T-cell (primary cell): ENCODE measurements at regions not wholly inside any gene's neighbourhood (a gene's known extent, or its start where the extent isn't known, plus 50 kb on each side); places are given as distances from the start of the nearest gene placed in this dataset.

Experiments used
- ATAC-seq, 4 experiments: fragments of 200-7000 bp in 3 of 4; fragments of 150-1000 bp in 1 of 4; cut with Tn5 transposase; replicated peaks in 1 of 4; 1 replicate in 3 of 4; 2 replicates in 1 of 4; pipeline ENCODE4 v1.10.0; 2021; ENCODE audit warnings: moderate library complexity in 3 of 4, mild to moderate bottlenecking in 2 of 4, moderate number of reproducible peaks in 1 of 4
- CTCF ChIA-PET, 2 donors: fragments of 300-600 bp; sonication (Branson Sonifier 250); formaldehyde crosslinking; loops; one replicate each; lab custom pipeline; 2022; ENCODE audit warnings: antibody characterized with exemption in 2 of 2; lab: Charles Lee
- POLR2A ChIA-PET, 2 donors: fragments of 300-600 bp; sonication (Branson Sonifier 250); formaldehyde crosslinking; loops; one replicate each; lab custom pipeline; 2022; ENCODE audit warnings: antibody characterized with exemption in 2 of 2; lab: Charles Lee
- DNase-seq, 35 experiments: peaks; one replicate each; pipeline versions ENCODE4 v3.0.0 to v3.0.0-alpha.2; 2013 to 2023
- H3K27ac ChIP-seq: one replicate; pipeline ENCODE4 v1.5.1; 2013; ENCODE audit warnings: low read length
- H3K27me3 ChIP-seq, 2 experiments: replicated peaks in 1 of 2; 1 replicate in 1 of 2; 2 replicates in 1 of 2; pipeline versions ENCODE4 v1.6.1 to v1.7.0; 2013; ENCODE audit warnings: low read length in 1 of 2, mixed read lengths in 1 of 2; ENCODE audit not compliant: control insufficient read depth in 2 of 2, insufficient read depth in 2 of 2; ENCODE audit errors: extremely low read depth in 1 of 2
- H3K36me3 ChIP-seq, 2 donors: 1 replicate in 1 of 2; 2 replicates in 1 of 2; pipeline versions ENCODE4 v1.6.1 to v1.7.0; 2013; ENCODE audit warnings: low read length in 1 of 2; ENCODE audit not compliant: control insufficient read depth in 2 of 2, insufficient read depth in 1 of 2; ENCODE audit errors: extremely low read depth in 1 of 2
- H3K4me1 ChIP-seq, 2 experiments: 1 replicate in 1 of 2; 2 replicates in 1 of 2; pipeline versions ENCODE4 v1.6.1 to v1.7.0; 2013; ENCODE audit warnings: low read length in 2 of 2, mixed read lengths in 1 of 2; ENCODE audit not compliant: insufficient read depth in 2 of 2, control insufficient read depth in 1 of 2; ENCODE audit errors: extremely low read depth in 1 of 2
- H3K4me3 ChIP-seq, 2 donors: 1 replicate in 1 of 2; 2 replicates in 1 of 2; pipeline versions ENCODE4 v1.5.1 to v1.7.0; 2013; ENCODE audit warnings: mild to moderate bottlenecking in 2 of 2, low read length in 1 of 2, moderate library complexity in 1 of 2; ENCODE audit not compliant: control insufficient read depth in 1 of 2; ENCODE audit errors: extremely low read depth in 1 of 2
- H3K9me3 ChIP-seq: 2 replicates; pipeline ENCODE4 v1.7.0; 2013
- H3K27ac Mint-ChIP-seq, 2 donors: one replicate each; pipeline ENCODE4 v1.8.0; 2020 to 2021; ENCODE audit warnings: mild to moderate bottlenecking in 2 of 2, mixed read lengths in 2 of 2
- H3K27me3 Mint-ChIP-seq, 2 donors: one replicate each; pipeline ENCODE4 v1.8.0; 2021 to 2022; ENCODE audit warnings: mixed read lengths in 2 of 2
- H3K36me3 Mint-ChIP-seq: one replicate; pipeline ENCODE4 v1.8.0; 2021; ENCODE audit warnings: mixed read lengths
- H3K4me1 Mint-ChIP-seq, 3 donors: one replicate each; pipeline ENCODE4 v1.8.0; 2020 to 2022; ENCODE audit warnings: mixed read lengths in 3 of 3, mild to moderate bottlenecking in 1 of 3
- H3K4me3 Mint-ChIP-seq, 3 donors: one replicate each; pipeline ENCODE4 v1.8.0; 2020 to 2022; ENCODE audit warnings: mild to moderate bottlenecking in 3 of 3, mixed read lengths in 3 of 3, moderate library complexity in 3 of 3
- H3K9me3 Mint-ChIP-seq, 3 donors: one replicate each; pipeline ENCODE4 v1.8.0; 2020 to 2022; ENCODE audit warnings: mixed read lengths in 3 of 3
- WGBS: methylation state at CpG from one replicate; pipeline ENCODE4 v1.1.5; 2013; ENCODE audit warnings: missing lambda C conversion rate; ENCODE audit not compliant: insufficient coverage; 5-methylcytosine and 5-hydroxymethylcytosine counted together

GRCh38 chr4:18593297-18594002, 571.9 kb upstream of the LCORL start:
- Histone ChIP-seq H3K27ac (no peak overlapping the region), H3K9me3 (no peaks in the 10 kb centered on the region), H3K27me3 (no peaks in the 10 kb centered on the region), H3K4me1 (no peaks in the 10 kb centered on the region), H3K4me3 (no peak overlapping the region), H3K36me3 (no peaks in the 10 kb centered on the region)
- Mint-ChIP-seq H3K27me3 (peaks cover 19 to 24% of the 10 kb centered on the region in 2 donors), H3K27ac (no peak overlapping the region), H3K9me3 (no peaks in the 10 kb centered on the region), H3K4me1 (peaks cover 5 to 6% (median 6%) of the 10 kb centered on the region in 3 donors), H3K36me3 (no peaks in the 10 kb centered on the region), H3K4me3 (no peak overlapping the region)
- POLR2A ChIA-PET = no interaction called here
- WGBS = 10% methylated on average over 2 of the region's 12 CpGs
- peak in 3 of 4 experiments; percentile 58 to 63 (median 59) for ATAC-seq
- peak in 32 of 35 experiments; percentile 0 to 77 (median 30) for DNase-seq
- CTCF ChIA-PET = interaction anchor here (0.7 to 3.2 kb wide), 7 partner anchors 9 to 1068 kb away, joined by 3 to 31 read pairs (median 10); no protein-coding TSS in a partner anchor

- H3K27me3 Mint-ChIP-seq = peaks cover 25 to 28% of the 10 kb centered on the region in 2 donors
- H3K9me3 Mint-ChIP-seq = no peaks in the 10 kb centered on the region
- H3K4me1 Mint-ChIP-seq = no peaks in the 10 kb centered on the region
- WGBS = no CpG with 5 or more reads among the region's 1 CpG
- no peaks in the 10 kb centered on the region for H3K36me3 ChIP-seq
- CTCF ChIA-PET = interaction anchor here in 1 of 2 donors (1.2 kb wide), 1 partner anchor 8 kb away, joined by 3 read pairs; no protein-coding TSS in a partner anchor
- no peak overlapping the region for H3K27ac Mint-ChIP-seq
- H3K4me3 ChIP-seq = no peak overlapping the region
- H3K36me3 Mint-ChIP-seq = no peaks in the 10 kb centered on the region
- no peaks in the 10 kb centered on the region for H3K9me3 ChIP-seq
- ATAC-seq (no peak), DNase-seq (no peak)
- no peaks in the 10 kb centered on the region for H3K4me1 ChIP-seq
- no peak overlapping the region for H3K27ac ChIP-seq
- POLR2A ChIA-PET = no interaction called here
- H3K4me3 Mint-ChIP-seq = no peak overlapping the region
- peaks cover 0 to 2% of the 10 kb centered on the region in 2 experiments for H3K27me3 ChIP-seq
These were observed 561.3 kb upstream of the LCORL start for GRCh38 chr4:18582841-18583240.

GRCh38 chr4:18578307-18578706, 556.8 kb upstream of the LCORL start:
- no peak overlapping the region for H3K27ac ChIP-seq
- ChIA-PET CTCF (interaction anchor here in 1 of 2 donors (0.7 kb wide), 1 partner anchor 34 kb away, joined by 3 read pairs; no protein-coding TSS in a partner anchor), POLR2A (no interaction called here)
- ATAC-seq = no peak
- H3K9me3 ChIP-seq = no peaks in the 10 kb centered on the region
- peaks cover 0 to 2% of the 10 kb centered on the region in 2 experiments for H3K27me3 ChIP-seq
- no peak for DNase-seq
- Mint-ChIP-seq H3K4me1 (no peaks in the 10 kb centered on the region), H3K27ac (no peak overlapping the region), H3K27me3 (peaks cover 13 to 18% of the 10 kb centered on the region in 2 donors), H3K4me3 (no peak overlapping the region), H3K36me3 (no peaks in the 10 kb centered on the region), H3K9me3 (no peaks in the 10 kb centered on the region)
- 76% methylated on average over 4 of the region's 4 CpGs for WGBS
- no peaks in the 10 kb centered on the region for H3K36me3 ChIP-seq
- no peak overlapping the region for H3K4me3 ChIP-seq
- no peaks in the 10 kb centered on the region for H3K4me1 ChIP-seq

- Mint-ChIP-seq H3K27me3 (peaks cover 0 to 9% of the 10 kb centered on the region in 2 donors), H3K4me3 (no peak overlapping the region), H3K9me3 (no peaks in the 10 kb centered on the region), H3K27ac (no peak overlapping the region), H3K4me1 (no peaks in the 10 kb centered on the region), H3K36me3 (no peaks in the 10 kb centered on the region)
- no peak for DNase-seq
- CTCF ChIA-PET = no interaction called here
- H3K9me3 ChIP-seq = no peaks in the 10 kb centered on the region
- no peak for ATAC-seq
- WGBS = 29% methylated on average over 1 of the region's 1 CpG
- no peaks in the 10 kb centered on the region for H3K4me1 ChIP-seq
- no peak overlapping the region for H3K4me3 ChIP-seq
- POLR2A ChIA-PET = no interaction called here
- H3K27me3 ChIP-seq = no peaks in the 10 kb centered on the region
- no peak overlapping the region for H3K27ac ChIP-seq
- H3K36me3 ChIP-seq = no peaks in the 10 kb centered on the region
These were observed 550.9 kb upstream of the LCORL start for GRCh38 chr4:18572481-18572880.

GRCh38 chr4:18571301-18571761, 549.8 kb upstream of the LCORL start:
- DNase-seq (no peak), ATAC-seq (no peak)
- WGBS = no CpG with 5 or more reads among the region's 2 CpGs
- Mint-ChIP-seq H3K4me1 (no peaks in the 10 kb centered on the region), H3K27ac (no peak overlapping the region), H3K9me3 (no peaks in the 10 kb centered on the region), H3K27me3 (peaks cover 0 to 6% of the 10 kb centered on the region in 2 donors), H3K36me3 (no peaks in the 10 kb centered on the region), H3K4me3 (no peak overlapping the region)
- ChIA-PET POLR2A (no interaction called here), CTCF (no interaction called here)
- H3K27ac ChIP-seq = no peak overlapping the region
- H3K36me3 ChIP-seq = no peaks in the 10 kb centered on the region
- H3K9me3 ChIP-seq = no peaks in the 10 kb centered on the region
- no peak overlapping the region for H3K4me3 ChIP-seq
- no peaks in the 10 kb centered on the region for H3K27me3 ChIP-seq
- no peaks in the 10 kb centered on the region for H3K4me1 ChIP-seq

GRCh38 chr4:18570370-18570769, 548.8 kb upstream of the LCORL start:
- 75% methylated on average over 2 of the region's 3 CpGs for WGBS
- no peaks in the 10 kb centered on the region for H3K27me3 ChIP-seq
- H3K4me1 ChIP-seq = no peaks in the 10 kb centered on the region
- H3K4me1 Mint-ChIP-seq = no peaks in the 10 kb centered on the region
- H3K9me3 ChIP-seq = no peaks in the 10 kb centered on the region
- H3K27ac Mint-ChIP-seq = no peak overlapping the region
- no peak for ATAC-seq
- H3K27ac ChIP-seq = no peak overlapping the region
- H3K36me3 ChIP-seq = no peaks in the 10 kb centered on the region
- no peak for DNase-seq
- ChIA-PET POLR2A (no interaction called here), CTCF (no interaction called here)
- no peaks in the 10 kb centered on the region for H3K9me3 Mint-ChIP-seq
- H3K27me3 Mint-ChIP-seq = peaks cover 0 to 6% of the 10 kb centered on the region in 2 donors
- no peak overlapping the region for H3K4me3 Mint-ChIP-seq
- H3K4me3 ChIP-seq = no peak overlapping the region
- no peaks in the 10 kb centered on the region for H3K36me3 Mint-ChIP-seq
